ENCODE measurements at regions not wholly inside any gene's neighbourhood (a gene's known extent, or its start where the extent isn't known, plus 50 kb on each side); places are given as distances from the start of the nearest gene placed in this dataset.
"Not testable (repeated sequence)": the region's sequence is repeated elsewhere in the genome, so short reads cannot be mapped to it uniquely, and the experiment has no call there.

DNA sequence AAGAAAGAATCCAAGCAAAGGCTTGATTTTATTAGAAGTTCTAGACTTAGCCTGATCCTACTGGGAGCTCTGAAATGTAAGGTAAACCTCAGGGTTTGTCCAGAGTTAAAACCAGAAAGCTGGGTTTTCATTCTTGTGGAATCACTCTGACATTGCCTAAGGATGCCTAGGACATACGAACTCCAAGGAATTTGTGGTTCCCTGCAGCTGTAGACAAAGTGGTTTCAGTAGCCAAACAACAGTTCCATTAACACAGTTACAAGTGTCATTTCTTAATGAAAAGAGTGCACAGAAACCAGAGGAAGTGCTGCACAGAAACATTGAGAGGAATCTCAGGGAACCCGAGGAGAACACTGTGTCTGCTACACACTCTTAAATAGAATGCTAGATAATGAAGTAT is 221.4 kb upstream of the ST6GAL2 start:
- no peak for DNase-seq (ENCODE audit: low read depth in 2 of 2)

DNA sequence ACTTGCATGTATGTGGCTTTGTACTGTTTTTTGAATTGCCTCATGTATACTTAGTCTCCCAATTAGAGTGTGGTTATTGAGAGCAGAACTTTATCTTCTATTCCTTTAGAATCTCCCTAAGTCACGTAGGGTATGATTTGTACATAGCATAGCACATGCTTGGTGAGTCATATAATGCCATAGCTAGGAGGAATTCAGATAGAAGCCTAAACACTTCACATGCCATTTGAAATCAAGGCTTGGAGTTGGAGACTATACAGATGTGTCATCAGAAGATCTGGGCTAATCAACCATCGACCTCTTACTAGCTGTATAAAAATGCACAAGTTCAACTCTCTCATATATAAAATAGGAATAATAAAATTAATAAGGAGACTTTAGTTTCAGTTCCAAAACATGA is 222.6 kb upstream of the ST6GAL2 start:
- no peak for DNase-seq (ENCODE audit: low read depth in 2 of 2)

DNA sequence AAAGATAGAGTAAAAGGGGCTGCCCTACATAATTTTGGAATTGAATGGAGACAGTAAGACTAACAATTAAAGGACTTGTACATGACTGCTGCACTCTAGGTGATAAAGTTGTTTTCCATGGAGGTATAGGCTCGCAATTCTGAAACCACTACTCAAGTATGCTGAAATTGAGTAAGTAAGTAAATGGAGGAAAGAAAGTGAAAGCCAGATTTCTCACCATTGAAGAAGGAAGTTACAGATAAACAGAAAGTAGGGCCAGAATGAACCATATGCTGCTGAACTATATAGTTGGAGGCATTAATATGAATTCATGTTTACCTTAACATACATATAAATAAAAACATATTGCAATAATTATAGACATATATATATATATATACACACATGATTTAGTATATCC is 225.7 kb upstream of the ST6GAL2 start:
- no peak for DNase-seq (ENCODE audit: low read depth in 2 of 2)

DNA sequence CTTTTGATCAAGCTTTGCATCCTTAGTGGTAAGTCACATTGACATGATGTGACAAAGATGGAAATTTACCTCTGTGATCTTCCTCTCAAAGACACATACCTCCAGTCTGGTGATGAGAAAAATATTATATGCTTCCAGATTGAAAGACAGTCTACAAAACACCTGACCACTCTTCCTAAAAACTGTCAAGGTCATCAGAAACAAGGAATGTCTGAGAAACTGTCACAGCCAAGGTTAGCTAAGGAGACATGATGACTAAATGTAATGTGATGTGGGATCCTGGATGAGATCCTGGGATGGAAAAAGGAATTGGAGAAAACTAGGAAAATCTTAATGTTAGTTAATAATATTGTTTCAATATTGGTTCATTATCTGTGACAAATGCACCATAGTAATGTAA is 226.6 kb upstream of the ST6GAL2 start:
- DNase-seq (ENCODE audit: low read depth in 2 of 2), result no peak

DNA sequence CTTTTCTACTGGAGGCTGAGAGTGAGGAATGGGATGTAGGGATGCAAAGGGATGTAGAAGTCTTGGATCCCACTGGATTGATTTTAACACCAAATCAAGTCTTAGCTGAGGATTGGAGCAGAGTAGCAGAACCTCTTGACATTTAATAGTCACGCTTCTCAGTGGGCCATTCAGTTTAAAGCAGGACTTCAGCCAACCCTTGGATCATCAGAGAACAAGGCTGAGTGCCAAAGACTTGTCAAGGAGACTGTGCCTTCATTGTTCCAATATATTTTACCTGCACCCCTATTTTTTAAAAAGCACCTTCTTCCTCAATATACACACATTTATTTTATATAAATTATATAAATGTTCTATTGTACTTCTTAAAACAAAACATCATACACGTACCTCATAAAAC is 242.4 kb upstream of the ST6GAL2 start:
- DNase-seq (ENCODE audit: low read depth in 2 of 2), result no peak

DNA sequence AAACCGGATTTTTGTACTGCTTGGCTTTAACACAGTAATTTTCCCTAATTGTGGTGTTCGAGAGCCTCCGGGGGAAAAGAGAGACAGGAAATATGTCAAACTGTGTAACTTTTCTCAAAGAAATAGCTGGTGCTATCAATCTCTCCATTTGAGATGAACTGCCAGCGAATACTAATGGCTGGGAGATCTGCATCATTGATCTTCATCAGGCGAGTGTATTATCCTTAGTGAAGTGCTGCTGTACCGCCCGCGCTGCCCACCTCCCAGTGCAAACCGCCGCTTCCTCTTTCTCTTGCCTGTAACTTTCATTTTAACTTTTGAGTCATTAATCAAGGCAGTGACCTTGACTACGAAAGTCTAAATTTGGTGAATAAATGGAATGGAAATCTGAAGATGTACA is 246.1 kb upstream of the ST6GAL2 start:
- no peak for DNase-seq (ENCODE audit: low read depth in 2 of 2)

DNA sequence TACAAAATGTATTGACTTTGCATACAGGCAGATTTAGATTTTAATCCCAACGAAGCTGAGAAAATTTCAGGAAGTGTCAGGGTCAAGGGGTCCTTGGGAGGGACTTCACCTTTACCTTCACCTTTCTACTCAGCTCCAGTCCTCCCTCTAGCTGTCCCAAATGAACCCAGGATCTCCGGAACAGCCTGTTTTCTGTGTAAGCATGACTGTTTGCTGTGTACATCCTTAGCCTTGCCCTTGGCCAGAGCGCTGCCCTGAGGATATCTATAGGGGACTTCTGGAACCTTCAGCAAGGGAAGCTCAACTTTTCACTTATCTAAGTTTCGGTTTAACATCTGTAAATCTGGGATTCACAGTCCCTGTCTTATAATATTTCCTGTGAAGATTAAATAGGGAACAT is 246.8 kb upstream of the ST6GAL2 start:
- DNase-seq (ENCODE audit: low read depth in 2 of 2), result no peak

DNA sequence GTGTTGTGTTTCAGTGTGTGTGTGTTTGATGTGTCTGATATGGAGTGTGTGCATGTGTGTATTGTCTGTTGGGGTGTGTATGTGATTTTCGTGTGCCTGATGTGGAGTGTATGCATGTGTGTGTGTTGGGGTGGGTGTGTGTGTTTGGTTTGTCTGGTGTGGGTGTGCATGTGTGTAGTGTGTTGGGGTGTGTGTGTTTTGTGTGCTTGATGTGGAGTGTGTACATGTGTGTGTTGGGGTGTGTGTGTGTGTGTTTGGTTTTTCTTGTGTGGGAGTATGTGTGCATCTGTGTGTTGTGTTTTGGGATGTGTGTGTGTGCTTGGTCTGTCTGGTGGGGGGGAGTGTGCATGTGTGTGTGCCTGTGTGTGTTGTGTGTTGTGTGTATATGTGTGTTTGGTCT is 247.4 kb upstream of the ST6GAL2 start:
- DNase-seq (ENCODE audit: low read depth in 2 of 2), result no peak

DNA sequence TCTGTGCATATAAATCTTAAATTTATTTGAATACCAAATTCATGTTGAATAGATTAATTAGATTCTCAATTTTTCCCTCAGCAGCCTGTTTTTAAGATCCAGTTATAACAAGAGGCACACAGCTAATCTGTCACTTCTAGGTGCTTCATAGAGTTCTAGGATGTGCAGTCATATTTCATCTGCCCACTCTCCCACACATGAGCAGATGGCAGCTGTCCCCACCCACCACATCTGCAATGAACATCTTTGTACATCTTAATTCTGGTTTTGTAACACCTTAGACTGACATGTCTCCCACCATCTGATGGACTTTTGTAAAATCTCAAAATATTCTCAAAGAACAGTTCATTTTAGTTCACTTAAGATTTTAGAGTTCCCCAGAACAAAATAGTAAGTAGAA is 250.8 kb upstream of the ST6GAL2 start:
- DNase-seq (ENCODE audit: low read depth in 2 of 2), result no peak

DNA sequence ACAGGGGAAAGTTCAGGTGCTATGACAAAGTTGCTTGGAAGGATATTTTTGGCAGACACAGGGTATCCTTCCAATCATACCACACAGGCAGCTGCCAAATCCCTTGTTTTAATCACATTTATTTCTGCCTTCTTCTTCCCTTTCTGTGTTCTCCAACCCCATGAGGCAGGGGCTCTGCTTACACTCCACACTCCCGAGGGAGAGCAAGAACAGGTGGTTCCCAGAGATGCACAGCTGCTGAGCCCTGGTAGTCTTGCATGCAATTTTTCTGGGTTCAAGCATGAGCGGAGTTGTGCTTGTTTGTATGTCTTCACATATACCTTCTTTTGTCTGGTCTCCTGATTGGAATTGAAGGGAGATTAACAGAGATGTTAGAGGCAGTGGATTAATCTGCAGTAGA is 251.7 kb upstream of the ST6GAL2 start:
- DNase-seq (ENCODE audit: low read depth in 2 of 2), result no peak

DNA sequence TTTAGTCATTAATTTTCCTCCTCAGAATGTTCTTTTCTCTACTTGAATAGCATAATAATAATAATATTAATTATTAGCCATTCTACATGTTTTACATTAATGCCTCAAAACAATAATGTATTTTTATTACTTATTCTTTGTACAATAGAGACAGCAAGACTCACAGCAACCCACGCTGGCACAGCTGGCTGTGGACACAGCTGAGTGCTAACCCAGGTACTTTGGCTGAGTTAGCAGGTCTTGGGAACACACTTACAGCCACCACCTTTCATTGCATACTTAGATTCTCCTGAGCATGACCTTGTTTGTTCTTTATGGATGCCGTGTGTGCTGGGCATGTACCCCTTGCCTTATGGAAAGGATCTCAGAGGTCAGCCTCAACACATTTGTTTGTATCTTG is 260.2 kb upstream of the ST6GAL2 start:
- no peak for DNase-seq (ENCODE audit: low read depth in 2 of 2)

DNA sequence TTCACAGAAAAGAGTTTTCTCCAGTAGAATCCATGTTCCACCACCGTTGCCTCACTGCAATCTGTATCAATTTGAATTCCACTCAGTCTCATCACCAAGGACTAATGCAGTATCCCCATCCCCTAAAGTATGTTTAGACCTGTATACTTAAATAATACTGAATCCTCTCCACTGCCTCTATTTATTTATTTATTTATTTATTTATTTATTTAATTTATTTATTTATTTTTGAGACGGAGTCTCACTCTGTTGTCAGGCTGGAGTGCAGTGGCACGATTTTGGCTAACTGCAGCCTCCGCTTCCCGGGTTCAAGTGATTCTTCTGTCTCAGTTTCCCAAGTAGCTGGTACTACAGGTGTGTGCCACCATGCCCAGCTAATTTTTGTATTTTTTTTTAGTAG is 260.7 kb upstream of the ST6GAL2 start:
- not testable (repeated sequence) for DNase-seq (ENCODE audit: low read depth in 2 of 2)

DNA sequence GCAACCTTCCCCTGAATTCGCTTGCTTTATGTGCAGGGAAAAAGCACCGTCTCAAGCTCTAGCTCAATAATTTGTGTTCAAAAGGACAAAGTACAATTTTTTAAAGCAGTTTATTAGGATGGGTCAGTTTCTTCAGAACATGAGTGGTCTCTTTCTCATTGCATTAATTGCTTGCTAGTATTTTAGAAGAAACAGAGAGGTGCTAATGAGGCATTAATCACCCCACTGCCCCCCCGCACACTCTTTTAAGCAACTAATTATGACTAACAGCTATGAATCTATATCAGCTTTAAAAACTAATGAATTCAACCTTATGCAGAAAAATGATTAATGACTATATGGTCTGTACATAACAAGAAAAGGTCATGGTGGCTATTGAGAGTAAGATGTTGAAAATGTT is 262.1 kb upstream of the ST6GAL2 start:
- DNase-seq (ENCODE audit: low read depth in 2 of 2), result no peak

DNA sequence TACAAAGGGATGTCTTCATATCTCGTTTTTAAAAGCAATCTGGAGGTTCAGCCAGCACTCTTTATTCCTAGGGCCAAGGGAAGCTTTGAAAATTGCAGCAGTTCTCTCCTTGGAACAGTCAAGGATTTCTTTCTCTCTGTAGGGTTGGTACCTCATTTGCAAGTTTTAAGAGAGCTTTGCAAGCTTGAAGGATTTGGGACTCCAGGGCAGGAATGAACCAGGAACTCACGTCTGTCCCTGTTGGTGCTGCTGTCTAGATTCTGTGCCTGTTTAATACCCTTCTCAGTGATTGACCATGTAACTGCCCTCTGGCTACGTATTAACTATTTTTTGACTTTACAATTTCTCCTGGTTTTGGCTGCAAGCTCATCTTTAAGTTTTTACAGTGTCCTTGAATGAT is 262.5 kb upstream of the ST6GAL2 start:
- no peak for DNase-seq (ENCODE audit: low read depth in 2 of 2)

DNA sequence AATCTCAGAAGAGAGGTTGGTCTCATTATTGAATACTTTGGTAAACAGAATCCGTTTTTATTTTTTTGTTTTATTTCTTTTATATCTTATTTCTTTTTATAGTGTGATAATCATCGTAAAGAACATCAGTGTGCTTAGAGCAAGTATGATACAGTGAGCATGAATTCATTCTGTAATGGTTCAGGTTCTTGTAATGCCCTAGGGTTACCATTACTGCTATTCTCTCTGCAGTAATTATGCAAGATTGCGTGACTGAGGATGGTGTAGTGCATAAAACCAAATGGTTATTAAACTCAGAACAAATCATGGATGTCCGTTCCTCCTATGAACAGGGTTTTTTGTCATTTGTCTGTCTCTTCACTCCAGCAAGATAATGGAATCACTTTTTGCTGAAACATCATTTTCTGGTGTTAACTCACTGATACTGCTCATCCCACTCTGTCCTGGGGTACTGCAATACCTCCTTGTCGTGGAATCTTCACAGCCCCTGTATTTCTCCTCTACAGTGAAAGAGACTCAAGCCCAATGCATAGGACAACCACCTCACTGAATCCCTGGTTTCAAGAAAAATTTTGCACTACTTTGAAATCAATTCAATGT is 274.8 kb upstream of the ST6GAL2 start:
- DNase-seq (ENCODE audit: low read depth in 2 of 2), result no peak

DNA sequence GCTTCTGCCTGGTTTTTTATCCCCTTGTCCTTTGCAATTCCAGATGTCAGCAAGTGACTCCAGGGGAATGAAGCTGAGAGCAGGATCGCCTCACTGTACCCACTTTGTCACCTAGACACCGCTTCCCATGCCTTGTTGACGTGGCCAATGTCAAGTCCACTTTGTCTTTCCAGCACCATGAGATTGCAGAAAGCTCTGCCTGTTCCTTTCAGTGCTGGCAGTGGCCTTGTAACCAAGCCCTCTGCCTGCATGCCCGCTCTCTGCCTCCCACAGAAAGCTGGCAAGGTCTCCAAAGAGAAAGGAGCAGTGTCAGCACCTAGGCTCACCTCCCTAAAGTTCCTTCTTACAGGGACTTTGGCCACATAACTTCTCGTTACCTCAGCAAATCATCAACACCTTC is 282.2 kb upstream of the ST6GAL2 start:
- DNase-seq (ENCODE audit: low read depth in 2 of 2), result no peak

DNA sequence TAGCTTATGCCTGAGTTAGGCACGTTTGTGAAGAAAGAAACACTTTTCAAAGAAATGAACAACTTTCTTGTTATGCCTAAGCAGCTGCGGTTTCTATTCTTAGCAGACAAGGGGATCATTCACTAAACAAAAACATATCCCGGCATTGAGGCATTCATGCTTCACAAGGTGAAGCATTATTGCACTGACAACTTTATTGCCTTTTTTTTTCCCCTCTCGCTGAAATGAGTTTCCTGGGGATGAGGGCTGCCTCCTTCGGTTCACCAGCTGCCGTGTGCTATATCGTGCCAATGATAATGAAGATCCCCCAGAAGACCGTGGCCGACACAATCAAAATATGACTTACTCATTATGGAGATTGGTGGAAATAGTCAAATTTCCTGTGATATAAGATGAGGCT is 288.2 kb upstream of the ST6GAL2 start:
- DNase-seq (ENCODE audit: low read depth in 2 of 2), result no peak

DNA sequence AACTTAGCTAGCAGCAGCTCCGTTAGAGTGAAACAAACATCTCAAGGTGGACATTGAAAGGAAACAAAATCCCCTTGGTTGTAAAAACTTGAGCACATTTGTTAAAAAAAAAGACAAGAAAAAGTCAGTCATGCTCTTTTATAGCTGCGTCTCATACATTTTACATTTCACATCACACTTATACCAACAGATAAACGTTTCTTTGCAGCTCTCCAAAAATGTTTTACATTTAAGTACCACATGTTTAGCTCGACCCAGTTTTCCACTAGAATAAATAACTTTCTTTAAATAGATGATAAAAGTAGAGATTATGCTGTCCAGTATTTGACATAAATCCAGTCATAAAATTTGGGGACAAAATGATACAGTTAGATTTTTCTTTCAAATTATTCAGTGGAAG is 297.0 kb upstream of the ST6GAL2 start:
- no peak for DNase-seq (ENCODE audit: low read depth in 2 of 2)

DNA sequence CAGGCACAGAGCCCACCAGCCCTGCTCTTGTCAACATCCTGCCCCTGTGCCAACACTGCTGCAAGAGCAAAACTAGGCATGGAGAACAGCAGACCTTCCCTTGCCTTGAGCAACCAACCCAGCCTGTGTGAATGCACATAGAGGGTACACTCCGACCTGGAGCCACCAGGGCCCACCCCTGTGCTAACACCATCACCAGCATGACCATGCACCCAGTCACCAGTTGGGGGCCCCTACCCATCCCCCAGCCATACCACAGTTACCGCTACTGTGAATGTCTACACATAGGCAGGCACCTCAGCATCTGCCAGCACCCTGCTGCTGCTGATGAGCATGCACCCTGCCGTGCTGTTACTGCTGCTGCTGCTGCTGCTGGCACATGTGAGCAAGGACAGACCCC is 301.9 kb upstream of the ST6GAL2 start:
- no peak for DNase-seq (ENCODE audit: low read depth in 2 of 2)

DNA sequence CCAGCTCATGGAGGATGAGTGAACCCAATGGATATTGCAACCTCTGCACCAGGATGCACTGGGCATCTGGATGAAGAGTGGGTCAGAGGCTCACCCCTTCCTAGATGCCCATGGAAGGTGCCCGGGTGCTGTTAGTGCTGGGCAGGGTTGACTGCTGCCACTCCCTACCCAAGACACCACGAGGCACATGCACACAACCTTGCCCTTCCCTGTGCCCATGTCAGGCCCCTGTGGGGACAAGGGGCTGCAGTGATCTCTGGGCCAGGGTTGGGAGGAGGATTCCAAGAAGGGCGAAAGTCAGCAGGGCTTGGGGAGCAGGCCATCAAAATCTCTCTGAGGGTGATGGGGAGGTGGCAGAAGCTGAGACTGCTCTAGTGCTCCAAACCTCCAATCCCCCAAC is 309.7 kb upstream of the ST6GAL2 start:
- no peak for DNase-seq (ENCODE audit: low read depth in 2 of 2)

DNA sequence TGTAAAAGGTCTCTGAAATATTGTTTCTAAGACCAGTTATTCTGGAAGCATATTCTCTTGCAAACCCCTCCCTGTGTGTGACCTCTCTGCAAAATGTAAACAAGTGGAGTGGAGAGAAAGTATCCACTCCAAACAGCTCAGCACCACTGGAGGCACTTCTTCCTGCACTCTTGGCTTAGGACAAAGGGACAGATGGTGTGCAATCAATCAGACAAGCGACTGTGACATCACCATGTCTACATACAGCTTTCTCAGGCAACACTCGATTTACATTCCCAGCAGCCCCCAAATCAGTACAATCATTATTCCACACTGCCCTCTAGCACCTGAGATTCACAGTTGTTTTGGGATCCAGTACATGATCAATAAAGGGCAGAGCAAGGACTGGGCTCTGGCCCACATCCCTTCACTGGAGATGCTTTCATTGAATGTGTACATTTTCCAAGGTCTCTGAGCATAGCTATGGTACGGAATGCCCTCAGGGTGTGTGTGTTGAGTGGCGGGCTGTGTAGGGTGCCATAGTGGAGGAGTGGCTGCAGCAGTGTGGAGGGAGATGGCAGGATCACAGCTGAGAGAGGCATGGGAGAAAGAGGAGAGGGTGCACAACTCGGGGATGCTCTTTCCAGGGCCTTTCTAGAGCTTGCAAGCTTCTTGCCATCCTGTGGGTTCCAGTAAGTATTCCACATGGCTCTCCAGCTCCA is 311.8 kb upstream of the ST6GAL2 start:
- DNase-seq (ENCODE audit: low read depth in 2 of 2), result no peak

DNA sequence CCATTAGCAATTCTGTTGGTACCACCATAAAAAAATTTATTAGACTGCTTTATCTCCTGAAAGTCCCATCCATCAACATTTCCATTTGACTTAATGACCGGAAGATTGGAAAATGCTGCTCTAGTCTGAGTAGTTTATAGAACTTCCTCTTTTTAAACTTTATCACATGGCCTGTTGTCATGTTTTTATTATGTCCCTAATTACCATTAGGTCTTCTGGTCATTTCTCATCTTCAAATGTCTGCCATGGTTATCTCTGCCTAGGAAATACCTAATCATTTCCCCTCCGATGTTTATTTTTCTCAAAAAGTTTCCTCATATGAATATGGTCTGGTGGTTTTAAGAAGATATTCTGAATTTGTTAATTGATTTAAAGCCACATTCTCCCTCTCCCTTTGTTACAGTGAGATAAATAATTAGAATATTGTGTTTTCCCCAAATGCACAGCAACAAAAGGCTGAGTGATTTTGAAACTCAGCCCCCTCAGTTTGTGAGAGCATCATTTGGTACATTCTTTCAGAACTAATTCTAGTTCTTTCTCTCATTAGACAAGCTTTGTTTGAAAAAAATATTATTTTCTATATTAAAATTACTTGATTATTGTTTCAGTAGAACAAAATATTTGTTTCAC is 317.1 kb upstream of the ST6GAL2 start:
- no peak for DNase-seq (ENCODE audit: low read depth in 2 of 2)

Data from stimulated activated CD4-positive, alpha-beta T cell treated with anti-CD3 and anti-CD28 coated beads, Interleukin-4, amount 100 ng/mL, for 48 hours (primary cell).